ENCODE measurements at regions not wholly inside any gene's neighbourhood (a gene's known extent, or its start where the extent isn't known, plus 50 kb on each side); places are given as distances from the start of the nearest gene placed in this dataset.

DNA sequence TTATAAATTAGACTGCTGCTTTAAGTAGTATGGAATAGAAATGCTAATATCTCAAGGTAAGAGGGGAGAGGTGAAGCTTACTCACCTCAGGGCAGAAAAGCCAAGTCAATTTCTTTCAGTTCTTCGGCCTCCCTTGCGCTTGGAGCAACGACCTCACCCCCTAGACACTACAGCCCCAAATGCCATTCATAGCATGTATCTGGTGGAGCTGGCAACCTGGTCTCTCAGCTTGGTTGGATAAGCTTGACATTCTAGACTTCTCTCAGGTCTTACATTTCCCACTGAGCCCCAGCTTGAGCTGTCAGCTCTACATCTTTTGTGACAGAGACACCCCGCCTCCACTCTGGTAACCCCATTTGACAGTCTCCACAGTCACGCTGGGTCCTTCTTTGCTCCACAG, 154.9 kb downstream of the ZNF608 start:
- no peak overlapping the region for H3K27ac Mint-ChIP-seq
- H3K36me3 Mint-ChIP-seq, result no peaks in the 10 kb centered on the region
- peaks cover 3 to 6% (median 3%) of the 10 kb centered on the region in 3 donors for H3K27me3 Mint-ChIP-seq (ENCODE audit: low read depth in 3 of 3)
- DNase-seq, result no peak
- H3K4me3 Mint-ChIP-seq, result no peak overlapping the region
- peaks cover 0 to 2% (median 0%) of the 10 kb centered on the region in 6 donors for H3K9me3 Mint-ChIP-seq
- no peaks in the 10 kb centered on the region for H3K4me1 Mint-ChIP-seq

DNA sequence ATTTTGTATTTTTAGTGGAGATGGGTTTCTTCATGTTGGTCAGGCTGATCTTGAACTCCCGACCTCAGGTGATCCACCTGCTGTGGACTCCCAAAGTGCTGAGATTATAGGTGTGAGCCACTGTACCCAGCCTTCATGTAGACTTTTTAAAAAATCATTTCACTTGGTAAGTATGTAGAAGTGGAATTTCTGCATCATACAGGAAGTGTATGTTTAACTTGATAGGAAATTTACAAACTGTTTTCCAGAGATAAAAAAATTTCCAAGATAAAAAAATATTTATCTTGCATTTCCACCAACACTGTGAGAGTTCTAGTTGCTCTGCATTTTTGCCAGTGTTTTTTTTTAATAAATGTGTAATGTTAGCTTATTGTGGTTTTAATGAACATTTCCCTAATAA, 155.8 kb downstream of the ZNF608 start:
- no peaks in the 10 kb centered on the region for H3K4me1 Mint-ChIP-seq
- no peak overlapping the region for H3K27ac Mint-ChIP-seq
- H3K36me3 Mint-ChIP-seq, result no peaks in the 10 kb centered on the region
- H3K4me3 Mint-ChIP-seq, result no peak overlapping the region
- peaks cover 3 to 6% (median 3%) of the 10 kb centered on the region in 3 donors for H3K27me3 Mint-ChIP-seq (ENCODE audit: low read depth in 3 of 3)
- peaks cover 0 to 3% (median 0%) of the 10 kb centered on the region in 6 donors for H3K9me3 Mint-ChIP-seq
- no peak for DNase-seq

DNA sequence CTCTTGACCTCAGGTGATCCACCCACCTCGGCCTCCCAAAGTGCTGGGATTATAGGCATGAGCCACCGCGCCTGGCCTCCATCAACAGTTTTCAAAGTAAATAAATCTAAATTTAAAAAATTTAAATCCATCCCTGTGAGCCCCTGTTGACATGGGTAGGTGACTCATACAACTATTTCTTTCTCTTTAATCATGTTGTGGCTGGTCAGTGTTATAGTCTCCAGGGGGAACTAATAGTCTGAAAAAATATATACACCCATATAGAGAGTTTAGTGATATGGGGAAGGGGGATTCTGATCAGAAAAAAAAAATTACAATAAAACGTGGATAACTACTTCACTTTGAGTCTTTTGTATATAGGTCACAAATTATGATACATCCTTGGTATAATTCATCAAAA, 159.2 kb downstream of the ZNF608 start:
- no peak for DNase-seq
- peaks cover 0 to 3% (median 0%) of the 10 kb centered on the region in 6 donors for H3K9me3 Mint-ChIP-seq
- H3K4me3 Mint-ChIP-seq, result no peak overlapping the region
- no peak overlapping the region for H3K27ac Mint-ChIP-seq
- peaks cover 1 to 6% (median 6%) of the 10 kb centered on the region in 3 donors for H3K27me3 Mint-ChIP-seq (ENCODE audit: low read depth in 3 of 3)
- no peaks in the 10 kb centered on the region for H3K36me3 Mint-ChIP-seq
- peaks cover 8 to 14% of the 10 kb centered on the region in 2 donors for H3K4me1 Mint-ChIP-seq

- Mint-ChIP-seq H3K4me3 (no peak overlapping the region), H3K36me3 (no peaks in the 10 kb centered on the region), H3K27ac (no peak overlapping the region), H3K27me3 (ENCODE audit: low read depth in 3 of 3) (peaks cover 0 to 8% (median 2%) of the 10 kb centered on the region in 3 donors), H3K9me3 (peaks cover 0 to 3% (median 0%) of the 10 kb centered on the region in 6 donors), H3K4me1 (peaks cover 8 to 14% of the 10 kb centered on the region in 2 donors)
- no peak for DNase-seq
Observed at GRCh38 chr5:124584991-124585715, 161.3 kb downstream of the ZNF608 start.

DNA sequence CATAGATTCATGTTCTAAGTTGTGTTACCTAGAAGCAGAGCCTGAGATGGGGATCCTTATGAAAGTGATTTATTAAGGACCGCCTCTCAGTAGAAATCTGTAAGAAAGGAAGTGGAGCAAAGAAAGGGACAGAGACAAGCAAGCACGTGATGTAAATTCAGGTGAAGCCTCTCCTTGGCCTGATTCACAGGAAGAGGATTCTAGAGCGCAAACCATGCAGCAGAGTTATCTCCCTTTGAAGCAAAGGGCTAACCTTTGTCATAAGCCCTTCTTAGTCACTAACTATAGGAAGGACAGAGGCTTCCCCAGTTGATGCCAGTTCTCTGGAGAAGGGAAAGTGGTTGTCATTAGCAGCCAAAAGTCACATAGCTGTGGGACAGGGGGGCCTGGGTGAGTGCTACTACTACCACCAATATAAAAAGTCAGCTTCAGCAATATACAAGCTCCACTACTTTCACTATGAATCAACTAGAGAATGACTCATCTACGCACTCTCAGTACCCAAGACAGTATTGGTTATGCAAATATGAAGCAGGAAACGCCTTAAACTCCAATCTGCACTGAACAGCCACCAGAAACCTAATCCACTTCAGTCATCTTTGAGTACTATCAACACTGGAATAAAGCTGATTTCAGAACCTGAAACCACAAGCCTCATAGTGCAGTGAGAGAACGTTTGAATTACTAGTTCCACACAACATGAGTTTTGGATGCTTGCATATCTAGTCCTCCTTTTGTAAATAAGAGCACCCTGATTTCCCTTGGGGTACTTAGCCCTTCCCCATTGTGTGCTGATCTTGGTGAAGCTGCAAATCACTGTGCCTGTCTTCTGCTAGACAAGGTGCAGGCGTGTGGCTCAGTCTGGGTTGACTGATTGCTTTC, 162.7 kb downstream of the ZNF608 start:
- peaks cover 0 to 3% (median 0%) of the 10 kb centered on the region in 6 donors for H3K9me3 Mint-ChIP-seq
- H3K4me3 Mint-ChIP-seq, result no peak overlapping the region
- H3K36me3 Mint-ChIP-seq, result peaks cover 0 to 3% (median 0%) of the 10 kb centered on the region in 3 donors
- DNase-seq, result peak; percentile 3 to 21 (median 19)
- H3K4me1 Mint-ChIP-seq, result peaks cover 8 to 14% of the 10 kb centered on the region in 2 donors
- H3K27ac Mint-ChIP-seq, result no peak overlapping the region
- peaks cover 0 to 6% (median 2%) of the 10 kb centered on the region in 3 donors for H3K27me3 Mint-ChIP-seq (ENCODE audit: low read depth in 3 of 3)

- H3K9me3 Mint-ChIP-seq, result peaks cover 0 to 3% (median 0%) of the 10 kb centered on the region in 6 donors
- no peak overlapping the region for H3K27ac Mint-ChIP-seq
- DNase-seq, result no peak
- peaks cover 8 to 17% of the 10 kb centered on the region in 2 donors for H3K4me1 Mint-ChIP-seq
- peaks cover 0 to 3% (median 0%) of the 10 kb centered on the region in 3 donors for H3K36me3 Mint-ChIP-seq
- no peak overlapping the region for H3K4me3 Mint-ChIP-seq
- H3K27me3 Mint-ChIP-seq (ENCODE audit: low read depth in 3 of 3), result peaks cover 5 to 8% (median 6%) of the 10 kb centered on the region in 3 donors
Observed at GRCh38 chr5:124582561-124582840, 163.9 kb downstream of the ZNF608 start.

DNA sequence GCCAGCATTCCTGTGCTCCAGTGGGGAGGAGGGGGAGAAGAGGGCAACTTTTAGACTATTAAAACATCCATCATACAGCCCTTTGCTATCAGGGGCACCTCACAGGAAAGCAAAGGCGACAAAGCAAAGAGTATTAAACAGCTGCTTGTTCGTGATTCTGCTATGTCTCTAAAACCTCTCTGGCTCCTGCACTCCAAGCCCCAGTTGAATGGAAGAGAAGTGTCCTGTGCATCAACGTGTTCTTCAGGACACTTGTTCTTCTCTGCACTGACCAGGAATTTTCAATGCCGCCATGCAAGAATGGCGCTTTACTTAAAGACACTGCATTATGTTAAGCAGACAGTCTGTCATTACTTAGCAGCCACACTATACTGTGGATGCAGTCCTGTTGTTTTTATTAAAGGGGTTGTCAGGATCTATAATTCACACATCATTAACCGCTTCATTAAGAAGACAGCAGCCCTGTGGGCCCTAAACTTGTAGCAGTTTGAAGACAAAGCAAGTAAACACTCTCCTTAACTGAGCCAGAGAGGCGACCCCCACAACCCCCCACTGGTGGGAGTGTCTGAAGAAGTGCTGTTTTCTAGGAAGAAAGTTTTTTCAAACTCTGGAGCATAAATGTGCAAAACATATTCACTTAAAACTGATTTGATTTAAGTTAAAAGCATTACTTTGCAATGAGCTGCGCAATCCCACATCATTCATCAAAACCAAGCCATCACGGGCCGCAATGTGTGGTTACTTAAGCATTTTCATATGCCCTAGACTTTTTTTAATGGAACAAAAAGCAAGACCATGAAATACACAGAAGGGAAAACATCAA, 164.5 kb downstream of the ZNF608 start:
- H3K9me3 Mint-ChIP-seq, result peaks cover 0 to 3% (median 0%) of the 10 kb centered on the region in 6 donors
- H3K36me3 Mint-ChIP-seq, result peaks cover 0 to 3% (median 0%) of the 10 kb centered on the region in 3 donors
- H3K4me1 Mint-ChIP-seq, result peaks cover 11 to 23% of the 10 kb centered on the region in 2 donors
- no peak overlapping the region for H3K27ac Mint-ChIP-seq
- no peak for DNase-seq
- peaks cover 3 to 8% (median 6%) of the 10 kb centered on the region in 3 donors for H3K27me3 Mint-ChIP-seq (ENCODE audit: low read depth in 3 of 3)
- no peak overlapping the region for H3K4me3 Mint-ChIP-seq

DNA sequence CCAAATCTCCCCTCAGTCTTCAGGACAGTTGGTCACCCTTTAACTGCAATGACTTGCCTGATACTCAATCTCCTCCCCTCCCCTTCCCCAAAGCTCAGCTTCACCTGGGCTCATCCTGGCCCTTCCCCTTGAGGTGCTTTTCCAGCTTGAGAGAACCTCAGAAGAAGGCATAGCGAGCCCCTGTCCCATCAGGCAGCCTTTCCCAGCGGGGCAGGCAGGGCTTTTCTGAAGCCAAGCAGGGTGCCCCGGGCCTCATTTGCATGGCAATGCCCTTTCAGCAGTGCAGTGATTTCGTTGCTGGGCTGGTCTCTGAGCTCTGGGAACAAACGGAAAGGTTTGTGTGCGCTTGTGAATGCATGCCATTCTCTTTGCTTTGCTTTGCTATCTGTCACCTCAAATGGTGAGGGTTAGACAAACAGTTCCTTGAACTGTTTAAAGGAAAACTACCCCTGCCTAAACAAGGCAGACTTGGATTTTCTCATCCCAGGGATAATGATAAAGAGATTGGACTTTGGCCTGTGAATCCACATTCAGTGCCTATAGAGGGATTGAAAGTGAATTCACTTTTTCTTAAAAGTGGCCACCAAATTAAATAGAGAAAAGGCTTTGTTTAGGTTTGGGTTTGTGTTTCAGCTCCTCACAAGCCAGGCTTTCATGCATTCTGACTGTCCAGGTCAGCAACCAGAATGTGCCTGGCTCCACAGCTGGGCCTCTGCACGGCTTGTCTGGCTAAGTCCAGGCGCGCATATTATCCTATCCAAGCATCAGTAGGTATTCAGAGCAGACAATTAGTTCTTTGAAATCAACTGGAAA, 165.3 kb downstream of the ZNF608 start:
- H3K4me1 Mint-ChIP-seq, result peaks cover 13 to 31% of the 10 kb centered on the region in 2 donors
- peaks cover 0 to 3% (median 0%) of the 10 kb centered on the region in 3 donors for H3K36me3 Mint-ChIP-seq
- DNase-seq, result no peak
- no peaks in the 10 kb centered on the region for H3K9me3 Mint-ChIP-seq
- H3K27me3 Mint-ChIP-seq (ENCODE audit: low read depth in 3 of 3), result peaks cover 3 to 8% (median 6%) of the 10 kb centered on the region in 3 donors
- no peak overlapping the region for H3K27ac Mint-ChIP-seq
- H3K4me3 Mint-ChIP-seq, result no peak overlapping the region

- no peak overlapping the region for H3K27ac Mint-ChIP-seq
- peaks cover 13 to 31% of the 10 kb centered on the region in 2 donors for H3K4me1 Mint-ChIP-seq
- H3K27me3 Mint-ChIP-seq (ENCODE audit: low read depth in 3 of 3), result peaks cover 3 to 8% (median 6%) of the 10 kb centered on the region in 3 donors
- H3K9me3 Mint-ChIP-seq, result no peaks in the 10 kb centered on the region
- DNase-seq, result no peak
- H3K36me3 Mint-ChIP-seq, result peaks cover 0 to 3% (median 0%) of the 10 kb centered on the region in 3 donors
- no peak overlapping the region for H3K4me3 Mint-ChIP-seq
Observed at GRCh38 chr5:124580512-124580911, 165.9 kb downstream of the ZNF608 start.

DNA sequence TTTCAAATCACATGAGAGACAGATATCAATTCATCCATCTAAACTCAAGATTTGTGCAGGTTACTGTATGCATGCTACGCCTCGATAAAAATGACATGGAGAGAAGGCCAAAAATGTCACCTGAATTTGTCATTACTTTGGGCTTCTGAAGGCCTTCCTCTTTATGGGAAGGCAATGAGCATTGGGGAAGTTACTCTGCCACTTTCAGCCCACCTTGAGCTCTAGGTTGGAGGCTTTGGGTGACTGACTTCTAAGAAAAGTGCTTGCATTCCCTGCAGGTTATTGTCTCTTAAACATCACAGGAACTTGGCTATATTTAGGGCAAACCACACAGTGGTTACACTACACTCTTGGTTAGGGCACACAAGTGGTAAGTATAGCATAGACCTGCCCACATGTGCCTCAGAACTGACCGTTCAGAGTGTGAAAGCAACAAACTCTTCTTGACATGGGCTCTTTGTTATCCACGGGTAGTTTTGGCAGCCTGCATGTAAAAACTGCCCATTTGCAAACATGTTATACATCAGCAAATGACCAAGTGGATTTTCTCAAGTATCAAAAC, 169.5 kb downstream of the ZNF608 start:
- Mint-ChIP-seq H3K4me3 (no peak overlapping the region), H3K9me3 (peaks cover 0 to 2% (median 0%) of the 10 kb centered on the region in 6 donors), H3K4me1 (peaks cover 5 to 16% of the 10 kb centered on the region in 2 donors), H3K27ac (no peak overlapping the region), H3K36me3 (peaks cover 0 to 3% (median 0%) of the 10 kb centered on the region in 3 donors), H3K27me3 (ENCODE audit: low read depth in 3 of 3) (peaks cover 2 to 8% (median 3%) of the 10 kb centered on the region in 3 donors)
- DNase-seq, result peak; percentile 5 to 8 (median 7)

DNA sequence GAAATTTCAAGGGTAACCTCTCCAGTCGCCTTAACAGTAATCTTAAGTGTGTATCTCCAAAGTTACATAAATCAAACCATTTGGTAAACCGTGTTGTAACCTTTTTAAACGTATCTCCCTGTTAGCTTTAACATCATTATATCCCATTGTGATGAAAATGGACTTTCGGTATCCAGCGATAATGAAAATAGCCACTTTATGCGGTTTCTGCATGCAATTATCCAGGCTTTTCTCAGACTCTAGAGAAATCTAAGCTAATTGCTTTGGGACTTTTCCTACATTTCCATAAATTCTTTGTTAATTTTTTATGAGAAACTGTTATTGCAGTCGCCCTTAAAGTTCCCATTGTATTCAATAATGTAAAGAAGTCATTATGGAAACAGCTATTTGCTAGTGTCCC, 170.7 kb downstream of the ZNF608 start:
- peaks cover 0 to 3% (median 0%) of the 10 kb centered on the region in 3 donors for H3K36me3 Mint-ChIP-seq
- H3K4me1 Mint-ChIP-seq, result peaks cover 5 to 16% of the 10 kb centered on the region in 2 donors
- H3K9me3 Mint-ChIP-seq, result peaks cover 0 to 2% (median 0%) of the 10 kb centered on the region in 6 donors
- no peak overlapping the region for H3K4me3 Mint-ChIP-seq
- H3K27me3 Mint-ChIP-seq (ENCODE audit: low read depth in 3 of 3), result peaks cover 0 to 8% (median 3%) of the 10 kb centered on the region in 3 donors
- no peak overlapping the region for H3K27ac Mint-ChIP-seq
- no peak for DNase-seq

- no peak for DNase-seq
- H3K4me3 Mint-ChIP-seq, result no peak overlapping the region
- peaks cover 0 to 2% (median 0%) of the 10 kb centered on the region in 6 donors for H3K9me3 Mint-ChIP-seq
- H3K4me1 Mint-ChIP-seq, result peaks cover 5 to 16% of the 10 kb centered on the region in 2 donors
- peaks cover 4 to 8% (median 6%) of the 10 kb centered on the region in 3 donors for H3K27me3 Mint-ChIP-seq (ENCODE audit: low read depth in 3 of 3)
- H3K36me3 Mint-ChIP-seq, result peaks cover 0 to 3% (median 0%) of the 10 kb centered on the region in 3 donors
- H3K27ac Mint-ChIP-seq, result no peak overlapping the region
Observed at GRCh38 chr5:124574521-124575436, 171.7 kb downstream of the ZNF608 start.

Data from immature natural killer cell (primary cell).